SU-DHL-6 (cell line): ENCODE measurements at regions not wholly inside any gene's neighbourhood (a gene's known extent, or its start where the extent isn't known, plus 50 kb on each side); places are given as distances from the start of the nearest gene placed in this dataset.

ENCODE experiments used
- H2AFZ ChIP-seq: fragments of 200-600 bp; sonication (generic); 2 replicates; pipeline ENCODE4 v1.6.1; 2014; ENCODE audit warnings: low read depth, mild to moderate bottlenecking, moderate library complexity, mixed read lengths, antibody characterized with exemption, low read length; ENCODE audit not compliant: severe bottlenecking
- H3F3A ChIP-seq: fragments of 200-600 bp; shearing (Covaris generic); 2 replicates; pipeline ENCODE4 v1.6.0; 2016; ENCODE audit warnings: antibody characterized with exemption, mild to moderate bottlenecking; ENCODE audit not compliant: insufficient read depth
- H3K27ac ChIP-seq: fragments of 200-600 bp; sonication (generic); 2 replicates; pipeline ENCODE4 v1.5.1; 2016; ENCODE audit warnings: low read depth, mild to moderate bottlenecking, low read length, moderate library complexity, mixed read lengths
- H3K27me3 ChIP-seq: fragments of 200-600 bp; sonication (generic), shearing (Covaris generic); 2 replicates; pipeline ENCODE4 v1.6.0; 2014; ENCODE audit warnings: mild to moderate bottlenecking, low read length
- H3K36me3 ChIP-seq: fragments of 200-600 bp; sonication (generic); 2 replicates; pipeline ENCODE4 v1.6.1; 2014; ENCODE audit warnings: mild to moderate bottlenecking, low read length, mixed read lengths
- H3K4me2 ChIP-seq: fragments of 300-600, 200-600 bp; shearing (Covaris generic), sonication (generic); 2 replicates; pipeline ENCODE4 v1.6.0; 2014; ENCODE audit warnings: low read length, low read depth, mild to moderate bottlenecking; ENCODE audit not compliant: poor library complexity, severe bottlenecking
- H3K4me3 ChIP-seq: fragments of 200-600 bp; sonication (generic); 2 replicates; pipeline ENCODE4 v1.5.1; 2014; ENCODE audit warnings: antibody characterized with exemption, low read length, mild to moderate bottlenecking, mixed read lengths; ENCODE audit not compliant: insufficient read depth, poor library complexity, severe bottlenecking
- H3K79me2 ChIP-seq: fragments of 200-600 bp; sonication (generic); 2 replicates; pipeline ENCODE4 v1.6.1; 2014; ENCODE audit warnings: mild to moderate bottlenecking, low read length, moderate library complexity; ENCODE audit not compliant: insufficient read depth
- H3K9ac ChIP-seq: fragments of 200-600 bp; sonication (generic); 2 replicates; pipeline ENCODE4 v1.7.0; 2014; ENCODE audit warnings: mild to moderate bottlenecking, low read length
- H3K9me2 ChIP-seq: fragments of 200-600 bp; sonication (generic); replicated peaks from 2 replicates; pipeline ENCODE4 v1.6.1; 2014; ENCODE audit warnings: low read length; ENCODE audit not compliant: insufficient read depth
- H3K9me3 ChIP-seq: fragments of 200-600 bp; sonication (generic); 2 replicates; pipeline ENCODE4 v1.6.1; 2014; ENCODE audit warnings: low read length, mixed read lengths; ENCODE audit not compliant: insufficient read depth
- H4K20me1 ChIP-seq: fragments of 200-600 bp; sonication (generic); 2 replicates; pipeline ENCODE4 v1.6.1; 2014; ENCODE audit warnings: low read depth, mild to moderate bottlenecking, antibody characterized with exemption, low read length, moderate library complexity, mixed read lengths
- EZH2phosphoT487 ChIP-seq: fragments of 200-600 bp; sonication (generic), shearing (Covaris generic); conservative IDR thresholded peaks from 2 replicates; pipeline ENCODE4 v1.6.1; 2018; ENCODE audit warnings: mild to moderate bottlenecking, antibody characterized with exemption, low read length, moderate library complexity, mixed read lengths
- TF ChIP-seq, protein P1 (sequence below): fragments of 200-600 bp; sonication (generic); IDR thresholded peaks from one replicate; pipeline ENCODE4 v1.5.1; 2017; ENCODE audit warnings: antibody characterized with exemption, mild to moderate bottlenecking, low read length, moderate library complexity; ENCODE audit not compliant: insufficient read depth, poor library complexity, severe bottlenecking

- H3K27me3 ChIP-seq, result no peaks in the 10 kb centered on the region
- no peak overlapping the region for H2AFZ ChIP-seq
- H3K36me3 ChIP-seq, result no peaks in the 10 kb centered on the region
- no peaks in the 10 kb centered on the region for H3F3A ChIP-seq
- H4K20me1 ChIP-seq, result no peaks in the 10 kb centered on the region
- H3K4me2 ChIP-seq, result no peak overlapping the region
- no peak overlapping the region for H3K4me3 ChIP-seq
- H3K79me2 ChIP-seq, result no peaks in the 10 kb centered on the region
- no peak overlapping the region for H3K27ac ChIP-seq
- H3K9me2 ChIP-seq, result no peaks in the 10 kb centered on the region
- TF ChIP-seq, protein P1, sequence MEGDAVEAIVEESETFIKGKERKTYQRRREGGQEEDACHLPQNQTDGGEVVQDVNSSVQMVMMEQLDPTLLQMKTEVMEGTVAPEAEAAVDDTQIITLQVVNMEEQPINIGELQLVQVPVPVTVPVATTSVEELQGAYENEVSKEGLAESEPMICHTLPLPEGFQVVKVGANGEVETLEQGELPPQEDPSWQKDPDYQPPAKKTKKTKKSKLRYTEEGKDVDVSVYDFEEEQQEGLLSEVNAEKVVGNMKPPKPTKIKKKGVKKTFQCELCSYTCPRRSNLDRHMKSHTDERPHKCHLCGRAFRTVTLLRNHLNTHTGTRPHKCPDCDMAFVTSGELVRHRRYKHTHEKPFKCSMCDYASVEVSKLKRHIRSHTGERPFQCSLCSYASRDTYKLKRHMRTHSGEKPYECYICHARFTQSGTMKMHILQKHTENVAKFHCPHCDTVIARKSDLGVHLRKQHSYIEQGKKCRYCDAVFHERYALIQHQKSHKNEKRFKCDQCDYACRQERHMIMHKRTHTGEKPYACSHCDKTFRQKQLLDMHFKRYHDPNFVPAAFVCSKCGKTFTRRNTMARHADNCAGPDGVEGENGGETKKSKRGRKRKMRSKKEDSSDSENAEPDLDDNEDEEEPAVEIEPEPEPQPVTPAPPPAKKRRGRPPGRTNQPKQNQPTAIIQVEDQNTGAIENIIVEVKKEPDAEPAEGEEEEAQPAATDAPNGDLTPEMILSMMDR, result no peak
- no peak for TF ChIP-seq EZH2phosphoT487
- no peak overlapping the region for H3K9ac ChIP-seq
- no peaks in the 10 kb centered on the region for H3K9me3 ChIP-seq
Observed at GRCh38 chr9:126032135-126032534, 285.0 kb downstream of the PBX3 start.

- H3F3A ChIP-seq, result no peaks in the 10 kb centered on the region
- H3K9ac ChIP-seq, result no peak overlapping the region
- H3K4me2 ChIP-seq, result no peak overlapping the region
- H3K36me3 ChIP-seq, result no peaks in the 10 kb centered on the region
- H3K79me2 ChIP-seq, result no peaks in the 10 kb centered on the region
- TF ChIP-seq, protein P1, result no peak
- TF ChIP-seq EZH2phosphoT487, result no peak
- H3K9me3 ChIP-seq, result no peaks in the 10 kb centered on the region
- H3K9me2 ChIP-seq, result no peaks in the 10 kb centered on the region
- no peak overlapping the region for H2AFZ ChIP-seq
- H3K4me3 ChIP-seq, result no peak overlapping the region
- no peak overlapping the region for H3K27ac ChIP-seq
- H4K20me1 ChIP-seq, result no peaks in the 10 kb centered on the region
- H3K27me3 ChIP-seq, result no peaks in the 10 kb centered on the region
Observed at GRCh38 chr9:126033318-126033717, 286.1 kb downstream of the PBX3 start.

- Histone ChIP-seq H4K20me1 (no peaks in the 10 kb centered on the region), H3K9me3 (no peaks in the 10 kb centered on the region), H3K79me2 (no peaks in the 10 kb centered on the region), H3K27me3 (no peaks in the 10 kb centered on the region), H2AFZ (no peak overlapping the region), H3K36me3 (no peaks in the 10 kb centered on the region), H3K4me2 (no peak overlapping the region), H3K27ac (no peak overlapping the region), H3K9ac (no peak overlapping the region), H3K4me3 (no peak overlapping the region), H3F3A (no peaks in the 10 kb centered on the region), H3K9me2 (no peaks in the 10 kb centered on the region)
- TF ChIP-seq, protein P1, result no peak
- TF ChIP-seq EZH2phosphoT487, result no peak
Observed at GRCh38 chr9:126033956-126034355, 286.8 kb downstream of the PBX3 start.
